Chondrocyte (in vitro differentiated cells): ENCODE measurements at regions not wholly inside any gene's neighbourhood (a gene's known extent, or its start where the extent isn't known, plus 50 kb on each side); places are given as distances from the start of the nearest gene placed in this dataset.

Experiments
- DNase-seq: peaks from one replicate; pipeline ENCODE4 v3.0.0; 2021; ENCODE audit warnings: mixed read lengths, low spot score
- H3K27ac Mint-ChIP-seq: one replicate; pipeline ENCODE4 v1.8.0; 2021; ENCODE audit warnings: mild to moderate bottlenecking, moderate library complexity, mixed read lengths; ENCODE audit not compliant: unreplicated experiment
- H3K27me3 Mint-ChIP-seq: 2 replicates; pipeline ENCODE4 v1.8.0; 2021; ENCODE audit warnings: low read depth, mixed read lengths
- H3K36me3 Mint-ChIP-seq: 2 replicates; pipeline ENCODE4 v1.8.0; 2021; ENCODE audit warnings: low read depth, mixed read lengths
- H3K4me1 Mint-ChIP-seq: 2 replicates; pipeline ENCODE4 v1.8.0; 2021; ENCODE audit warnings: low read depth, mild to moderate bottlenecking, mixed read lengths
- H3K4me3 Mint-ChIP-seq: one replicate; pipeline ENCODE4 v1.8.0; 2021; ENCODE audit warnings: mild to moderate bottlenecking, moderate library complexity, mixed read lengths; ENCODE audit not compliant: unreplicated experiment
- H3K9me3 Mint-ChIP-seq: 2 replicates; pipeline ENCODE4 v1.8.0; 2021; ENCODE audit warnings: low read depth, mixed read lengths
- CTCF ChIP-seq: fragments of 200-600 bp; sonication (generic); IDR thresholded peaks from 2 replicates; pipeline ENCODE4 v1.5.0; 2021; ENCODE audit warnings: antibody characterized with exemption, mild to moderate bottlenecking, moderate library complexity

GRCh38 chr4:19455850-19456602 is 795.7 kb upstream of the SLIT2 start:
- H3K36me3 Mint-ChIP-seq, result peaks cover 2% of the 10 kb centered on the region
- H3K4me1 Mint-ChIP-seq, result no peaks in the 10 kb centered on the region
- DNase-seq, result no peak
- H3K9me3 Mint-ChIP-seq, result peaks cover 9% of the 10 kb centered on the region
- no peak overlapping the region for H3K27ac Mint-ChIP-seq
- peaks cover 2% of the 10 kb centered on the region for H3K27me3 Mint-ChIP-seq
- no peak for TF ChIP-seq CTCF
- no peak overlapping the region for H3K4me3 Mint-ChIP-seq

- no peak overlapping the region for H3K4me3 Mint-ChIP-seq
- peaks cover 2% of the 10 kb centered on the region for H3K36me3 Mint-ChIP-seq
- no peak overlapping the region for H3K27ac Mint-ChIP-seq
- no peak for TF ChIP-seq CTCF
- no peak for DNase-seq
- H3K9me3 Mint-ChIP-seq, result peaks cover 9% of the 10 kb centered on the region
- H3K27me3 Mint-ChIP-seq, result peaks cover 2% of the 10 kb centered on the region
- H3K4me1 Mint-ChIP-seq, result no peaks in the 10 kb centered on the region
These were observed 796.5 kb upstream of the SLIT2 start for GRCh38 chr4:19455196-19455595.

- no peak for TF ChIP-seq CTCF
- no peak overlapping the region for H3K4me3 Mint-ChIP-seq
- no peak overlapping the region for H3K27ac Mint-ChIP-seq
- H3K36me3 Mint-ChIP-seq, result no peaks in the 10 kb centered on the region
- H3K4me1 Mint-ChIP-seq, result no peaks in the 10 kb centered on the region
- no peak for DNase-seq
- peaks cover 16% of the 10 kb centered on the region for H3K9me3 Mint-ChIP-seq
- H3K27me3 Mint-ChIP-seq, result no peaks in the 10 kb centered on the region
These were observed 813.5 kb upstream of the SLIT2 start for GRCh38 chr4:19438233-19438632.

GRCh38 chr4:19437008-19437407 is 814.7 kb upstream of the SLIT2 start:
- no peaks in the 10 kb centered on the region for H3K27me3 Mint-ChIP-seq
- H3K4me1 Mint-ChIP-seq, result no peaks in the 10 kb centered on the region
- no peak overlapping the region for H3K4me3 Mint-ChIP-seq
- no peak overlapping the region for H3K27ac Mint-ChIP-seq
- H3K9me3 Mint-ChIP-seq, result peaks cover 12% of the 10 kb centered on the region
- no peak for DNase-seq
- no peaks in the 10 kb centered on the region for H3K36me3 Mint-ChIP-seq
- TF ChIP-seq CTCF, result no peak

- TF ChIP-seq CTCF, result no peak
- Mint-ChIP-seq H3K4me3 (no peak overlapping the region), H3K27me3 (peaks cover 2% of the 10 kb centered on the region), H3K27ac (no peak overlapping the region), H3K4me1 (no peaks in the 10 kb centered on the region), H3K9me3 (peaks cover 35% of the 10 kb centered on the region), H3K36me3 (peaks cover 7% of the 10 kb centered on the region)
- DNase-seq, result no peak
These were observed 822.0 kb upstream of the SLIT2 start for GRCh38 chr4:19429684-19430083.
